Vagina (tissue), 2 donors: ENCODE measurements at regions not wholly inside any gene's neighbourhood (a gene's known extent, or its start where the extent isn't known, plus 50 kb on each side); places are given as distances from the start of the nearest gene placed in this dataset.

Experiments
- DNase-seq, 2 donors: peaks; one replicate each; pipeline ENCODE4 v3.0.0-alpha.2; 2017; ENCODE audit errors: extremely low spot score in 2 of 2
- H3K27ac ChIP-seq: fragments of 200-600 bp; sonication (generic); one replicate; pipeline ENCODE4 v1.5.1; 2019
- H3K27me3 ChIP-seq: fragments of 200-600 bp; sonication (generic); one replicate; pipeline ENCODE4 v1.5.1; 2019
- H3K36me3 ChIP-seq, 2 donors: fragments of 200-600 bp; sonication (generic); one replicate each; pipeline ENCODE4 v1.5.1; 2017 to 2019
- H3K4me1 ChIP-seq: fragments of 200-600 bp; sonication (generic); one replicate; pipeline ENCODE4 v1.5.1; 2019
- H3K4me3 ChIP-seq, 2 donors: fragments of 200-600 bp; sonication (generic); 1 replicate in 1 of 2; 2 replicates in 1 of 2; pipeline ENCODE4 v1.5.1; 2016 to 2019
- H3K9me3 ChIP-seq: fragments of 200-600 bp; sonication (generic); one replicate; pipeline ENCODE4 v1.5.1; 2019
- CTCF ChIP-seq, 3 experiments: fragments of 450-650 bp in 2 of 3; fragments of 200-600 bp in 1 of 3; sonication (generic) in 1 of 3; IDR thresholded peaks; one replicate each; pipeline ENCODE4 v1.5.1; 2017 to 2019; ENCODE audit warnings: antibody characterized with exemption in 3 of 3, mild to moderate bottlenecking in 2 of 3, moderate library complexity in 2 of 3
- POLR2A ChIP-seq, 2 donors: fragments of 450-650 bp; IDR thresholded peaks; one replicate each; pipeline ENCODE4 v1.6.1; 2017; ENCODE audit warnings: antibody characterized with exemption in 2 of 2, mild to moderate bottlenecking in 2 of 2, moderate library complexity in 2 of 2
- POLR2AphosphoS5 ChIP-seq, 2 donors: sonication (generic); formaldehyde crosslinking; IDR thresholded peaks; one replicate each; pipeline ENCODE4 v1.9.0; 2017; ENCODE audit warnings: antibody characterized with exemption in 2 of 2, mild to moderate bottlenecking in 2 of 2, low read depth in 1 of 2; ENCODE audit not compliant: insufficient read depth in 1 of 2
- intact Hi-C: fragments of 100-400 bp; cut with DNase I; formaldehyde crosslinking; loops from one replicate; pipeline ENCODE4 v1.15.1; 2023

- intact Hi-C loops, result no loop called here
- TF ChIP-seq POLR2A (IDR thresholded peaks at IDR 0.05) (no peak), POLR2AphosphoS5 (IDR thresholded peaks at IDR 0.05; ENCODE audit: insufficient read depth in 1 of 2, low read depth in 1 of 2) (no peak), CTCF (IDR thresholded peaks at IDR 0.05) (no peak)
These were observed 444.7 kb downstream of the MED10 start for GRCh38 chr5:5933651-5934050.

GRCh38 chr5:5932824-5933223 lies 445.5 kb downstream of the MED10 start:
- no peak for DNase-seq
- no peaks in the 10 kb centered on the region for H3K4me1 ChIP-seq
- TF ChIP-seq POLR2A (IDR thresholded peaks at IDR 0.05) (no peak), CTCF (IDR thresholded peaks at IDR 0.05) (no peak), POLR2AphosphoS5 (IDR thresholded peaks at IDR 0.05; ENCODE audit: insufficient read depth in 1 of 2, low read depth in 1 of 2) (no peak)
- intact Hi-C loops, result no loop called here
- no peak overlapping the region for H3K4me3 ChIP-seq
- no peak overlapping the region for H3K27ac ChIP-seq
- H3K27me3 ChIP-seq, result no peaks in the 10 kb centered on the region
- H3K36me3 ChIP-seq, result no peaks in the 10 kb centered on the region
- H3K9me3 ChIP-seq, result no peaks in the 10 kb centered on the region

More at GRCh38 chr5:5933651-5934050, 444.7 kb downstream of the MED10 start:
- no peaks in the 10 kb centered on the region for H3K4me1 ChIP-seq
- no peaks in the 10 kb centered on the region for H3K27me3 ChIP-seq
- no peaks in the 10 kb centered on the region for H3K36me3 ChIP-seq
- H3K4me3 ChIP-seq, result no peak overlapping the region
- no peak overlapping the region for H3K27ac ChIP-seq
- DNase-seq, result no peak
- no peaks in the 10 kb centered on the region for H3K9me3 ChIP-seq

- no peak for TF ChIP-seq POLR2AphosphoS5 (IDR thresholded peaks at IDR 0.05; ENCODE audit: insufficient read depth in 1 of 2, low read depth in 1 of 2)
- TF ChIP-seq CTCF (IDR thresholded peaks at IDR 0.05), result no peak
- no peak for TF ChIP-seq POLR2A (IDR thresholded peaks at IDR 0.05)
- DNase-seq, result no peak
- H3K4me3 ChIP-seq, result no peak overlapping the region
- H3K4me1 ChIP-seq, result no peaks in the 10 kb centered on the region
- H3K36me3 ChIP-seq, result no peaks in the 10 kb centered on the region
- no peak overlapping the region for H3K27ac ChIP-seq
- no peaks in the 10 kb centered on the region for H3K9me3 ChIP-seq
- no peaks in the 10 kb centered on the region for H3K27me3 ChIP-seq
- intact Hi-C loops, result no loop called here
These were observed 447.8 kb downstream of the MED10 start for GRCh38 chr5:5930561-5930960.

- Histone ChIP-seq H3K36me3 (no peaks in the 10 kb centered on the region), H3K27me3 (no peaks in the 10 kb centered on the region), H3K27ac (no peak overlapping the region), H3K4me1 (no peaks in the 10 kb centered on the region), H3K4me3 (no peak overlapping the region), H3K9me3 (no peaks in the 10 kb centered on the region)
- no peak for DNase-seq
- intact Hi-C loops, result no loop called here
- TF ChIP-seq POLR2A (IDR thresholded peaks at IDR 0.05), result no peak
- TF ChIP-seq CTCF (IDR thresholded peaks at IDR 0.05), result no peak
- no peak for TF ChIP-seq POLR2AphosphoS5 (IDR thresholded peaks at IDR 0.05; ENCODE audit: insufficient read depth in 1 of 2, low read depth in 1 of 2)
These were observed 448.9 kb downstream of the MED10 start for GRCh38 chr5:5929291-5930020.

GRCh38 chr5:5925191-5925590 lies 453.2 kb downstream of the MED10 start:
- H3K27me3 ChIP-seq, result no peaks in the 10 kb centered on the region

More at GRCh38 chr5:5925191-5925590, 453.2 kb downstream of the MED10 start:
- TF ChIP-seq CTCF (IDR thresholded peaks at IDR 0.05), result no peak
- TF ChIP-seq POLR2AphosphoS5 (IDR thresholded peaks at IDR 0.05; ENCODE audit: insufficient read depth in 1 of 2, low read depth in 1 of 2), result no peak
- TF ChIP-seq POLR2A (IDR thresholded peaks at IDR 0.05), result no peak
- no peak overlapping the region for H3K27ac ChIP-seq
- H3K9me3 ChIP-seq, result no peaks in the 10 kb centered on the region
- intact Hi-C loops, result no loop called here
- no peak for DNase-seq
- no peak overlapping the region for H3K4me3 ChIP-seq
- no peaks in the 10 kb centered on the region for H3K4me1 ChIP-seq
- H3K36me3 ChIP-seq, result no peaks in the 10 kb centered on the region
